ENCODE measurements at regions not wholly inside any gene's neighbourhood (a gene's known extent, or its start where the extent isn't known, plus 50 kb on each side); places are given as distances from the start of the nearest gene placed in this dataset.

GRCh38 chr5:159527546-159528254 is 197.4 kb upstream of the IL12B start (continued):
- TF ChIP-seq, protein P1, sequence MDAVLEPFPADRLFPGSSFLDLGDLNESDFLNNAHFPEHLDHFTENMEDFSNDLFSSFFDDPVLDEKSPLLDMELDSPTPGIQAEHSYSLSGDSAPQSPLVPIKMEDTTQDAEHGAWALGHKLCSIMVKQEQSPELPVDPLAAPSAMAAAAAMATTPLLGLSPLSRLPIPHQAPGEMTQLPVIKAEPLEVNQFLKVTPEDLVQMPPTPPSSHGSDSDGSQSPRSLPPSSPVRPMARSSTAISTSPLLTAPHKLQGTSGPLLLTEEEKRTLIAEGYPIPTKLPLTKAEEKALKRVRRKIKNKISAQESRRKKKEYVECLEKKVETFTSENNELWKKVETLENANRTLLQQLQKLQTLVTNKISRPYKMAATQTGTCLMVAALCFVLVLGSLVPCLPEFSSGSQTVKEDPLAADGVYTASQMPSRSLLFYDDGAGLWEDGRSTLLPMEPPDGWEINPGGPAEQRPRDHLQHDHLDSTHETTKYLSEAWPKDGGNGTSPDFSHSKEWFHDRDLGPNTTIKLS (IDR thresholded peaks at IDR 0.05; ENCODE audit: borderline replicate concordance, low read depth) = no peak
- TF ChIP-seq DNMT1 (IDR thresholded peaks at IDR 0.05) = no peak
- no peak for TF ChIP-seq ETV5 (CRISPR knock-in tag; IDR thresholded peaks at IDR 0.05; ENCODE audit: low read depth)

DNA sequence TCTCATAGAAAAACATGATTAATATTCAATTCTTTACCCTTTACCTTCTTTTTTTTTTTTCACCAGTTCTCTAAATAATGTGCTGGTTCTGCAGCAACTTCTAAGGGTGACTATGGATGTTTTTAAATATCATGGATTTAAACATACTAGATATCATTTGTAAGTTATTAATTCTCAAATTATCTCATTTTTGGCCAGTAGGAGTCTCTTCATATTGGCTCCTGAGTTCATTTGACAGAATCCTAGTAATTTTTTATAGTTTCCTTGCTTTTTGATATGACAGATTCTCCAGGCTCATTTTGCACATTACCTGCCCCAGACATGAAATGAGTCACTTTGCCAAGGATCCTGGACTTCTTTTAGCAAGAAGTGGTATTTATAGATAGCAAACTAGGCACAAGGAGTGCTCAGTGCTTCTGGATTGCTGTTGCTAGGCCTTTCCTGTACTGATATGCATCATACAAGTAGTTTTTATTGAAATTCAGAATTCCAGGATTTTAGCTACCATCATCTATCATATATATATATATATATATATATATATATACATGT is 201.3 kb upstream of the IL12B start:
- Histone ChIP-seq H3K79me2 (ENCODE audit: control insufficient read depth, insufficient read depth, low read length) (no peaks in the 10 kb centered on the region), H3K4me3 (no peak overlapping the region), H3K27ac (ENCODE audit: extremely low read depth, low read depth, low read length) (no peak overlapping the region), H3K4me1 (replicated peaks in 1 of 2; ENCODE audit: control insufficient read depth in 2 of 2, insufficient read depth in 2 of 2, low read length in 2 of 2) (no peaks in the 10 kb centered on the region), H3K4me2 (ENCODE audit: insufficient read depth, low read length) (no peak overlapping the region), H3K9ac (ENCODE audit: insufficient read depth in 1 of 2, low read depth in 2 of 2, low read length in 2 of 2) (no peak overlapping the region), H3K27me3 (ENCODE audit: control insufficient read depth in 2 of 2, insufficient read depth in 2 of 2, low read length in 2 of 2) (no peaks in the 10 kb centered on the region; a peak in 1 of 5 replicates), H3K36me3 (ENCODE audit: control insufficient read depth, insufficient read depth, low read length) (no peaks in the 10 kb centered on the region), H3K9me3 (replicated peaks; ENCODE audit: control insufficient read depth, insufficient read depth, low read depth, low read length) (no peaks in the 10 kb centered on the region), H3K9me1 (ENCODE audit: control insufficient read depth, insufficient read depth, low read length) (no peaks in the 10 kb centered on the region), H4K20me1 (replicated peaks; ENCODE audit: control insufficient read depth, insufficient read depth, low read length) (no peaks in the 10 kb centered on the region), H2AFZ (ENCODE audit: low read depth, low read length) (no peak overlapping the region)
- DNase-seq (ENCODE audit: extremely low read depth in 1 of 4, low spot score in 3 of 4) (no peak), ATAC-seq (no peak), FAIRE-seq (no peak)
- ChIA-PET POLR2A (no interaction called here), CTCF (ENCODE audit: low intra/inter-chr PET ratio) (no interaction called here)
- in situ Hi-C loops (cut with MboI) = no loop called here
- intact Hi-C loops (cut with micrococcal nuclease) = no loop called here
- BruUV-seq (replicated peaks) = no TSS peak
- TF ChIP-seq FOXJ3 (CRISPR knock-in tag; IDR thresholded peaks at IDR 0.05) = no peak
- TF ChIP-seq ZNF23 (CRISPR knock-in tag; IDR thresholded peaks at IDR 0.05) = no peak
- TF ChIP-seq HCFC1 (IDR thresholded peaks at IDR 0.05; ENCODE audit: low read depth, low read length) = no peak
- TF ChIP-seq ZNF124 (CRISPR knock-in tag; IDR thresholded peaks at IDR 0.05) = no peak
- no peak for TF ChIP-seq RBM25 (IDR thresholded peaks at IDR 0.05; ENCODE audit: low read depth, low read length, severe bottlenecking)
- TF ChIP-seq, protein P2, sequence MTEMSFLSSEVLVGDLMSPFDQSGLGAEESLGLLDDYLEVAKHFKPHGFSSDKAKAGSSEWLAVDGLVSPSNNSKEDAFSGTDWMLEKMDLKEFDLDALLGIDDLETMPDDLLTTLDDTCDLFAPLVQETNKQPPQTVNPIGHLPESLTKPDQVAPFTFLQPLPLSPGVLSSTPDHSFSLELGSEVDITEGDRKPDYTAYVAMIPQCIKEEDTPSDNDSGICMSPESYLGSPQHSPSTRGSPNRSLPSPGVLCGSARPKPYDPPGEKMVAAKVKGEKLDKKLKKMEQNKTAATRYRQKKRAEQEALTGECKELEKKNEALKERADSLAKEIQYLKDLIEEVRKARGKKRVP (CRISPR knock-in tag; IDR thresholded peaks at IDR 0.05) = no peak
- TF ChIP-seq, protein P3, sequence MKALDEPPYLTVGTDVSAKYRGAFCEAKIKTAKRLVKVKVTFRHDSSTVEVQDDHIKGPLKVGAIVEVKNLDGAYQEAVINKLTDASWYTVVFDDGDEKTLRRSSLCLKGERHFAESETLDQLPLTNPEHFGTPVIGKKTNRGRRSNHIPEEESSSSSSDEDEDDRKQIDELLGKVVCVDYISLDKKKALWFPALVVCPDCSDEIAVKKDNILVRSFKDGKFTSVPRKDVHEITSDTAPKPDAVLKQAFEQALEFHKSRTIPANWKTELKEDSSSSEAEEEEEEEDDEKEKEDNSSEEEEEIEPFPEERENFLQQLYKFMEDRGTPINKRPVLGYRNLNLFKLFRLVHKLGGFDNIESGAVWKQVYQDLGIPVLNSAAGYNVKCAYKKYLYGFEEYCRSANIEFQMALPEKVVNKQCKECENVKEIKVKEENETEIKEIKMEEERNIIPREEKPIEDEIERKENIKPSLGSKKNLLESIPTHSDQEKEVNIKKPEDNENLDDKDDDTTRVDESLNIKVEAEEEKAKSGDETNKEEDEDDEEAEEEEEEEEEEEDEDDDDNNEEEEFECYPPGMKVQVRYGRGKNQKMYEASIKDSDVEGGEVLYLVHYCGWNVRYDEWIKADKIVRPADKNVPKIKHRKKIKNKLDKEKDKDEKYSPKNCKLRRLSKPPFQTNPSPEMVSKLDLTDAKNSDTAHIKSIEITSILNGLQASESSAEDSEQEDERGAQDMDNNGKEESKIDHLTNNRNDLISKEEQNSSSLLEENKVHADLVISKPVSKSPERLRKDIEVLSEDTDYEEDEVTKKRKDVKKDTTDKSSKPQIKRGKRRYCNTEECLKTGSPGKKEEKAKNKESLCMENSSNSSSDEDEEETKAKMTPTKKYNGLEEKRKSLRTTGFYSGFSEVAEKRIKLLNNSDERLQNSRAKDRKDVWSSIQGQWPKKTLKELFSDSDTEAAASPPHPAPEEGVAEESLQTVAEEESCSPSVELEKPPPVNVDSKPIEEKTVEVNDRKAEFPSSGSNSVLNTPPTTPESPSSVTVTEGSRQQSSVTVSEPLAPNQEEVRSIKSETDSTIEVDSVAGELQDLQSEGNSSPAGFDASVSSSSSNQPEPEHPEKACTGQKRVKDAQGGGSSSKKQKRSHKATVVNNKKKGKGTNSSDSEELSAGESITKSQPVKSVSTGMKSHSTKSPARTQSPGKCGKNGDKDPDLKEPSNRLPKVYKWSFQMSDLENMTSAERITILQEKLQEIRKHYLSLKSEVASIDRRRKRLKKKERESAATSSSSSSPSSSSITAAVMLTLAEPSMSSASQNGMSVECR (CRISPR knock-in tag; IDR thresholded peaks at IDR 0.05) = no peak
- TF ChIP-seq ETS1 (conservative IDR thresholded peaks at IDR 0.05; ENCODE audit: control insufficient read depth, low read depth, low read length) = no peak
- TF ChIP-seq CREB1 (IDR thresholded peaks at IDR 0.05) = no peak
- TF ChIP-seq CREB1 (CRISPR knock-in tag; IDR thresholded peaks at IDR 0.05) = no peak
